ENCODE measurements at regions not wholly inside any gene's neighbourhood (a gene's known extent, or its start where the extent isn't known, plus 50 kb on each side); places are given as distances from the start of the nearest gene placed in this dataset.

- TF ChIP-seq CTCF (IDR thresholded peaks at IDR 0.05; ENCODE audit: insufficient read depth, low read depth, low read length), result no peak
- TF ChIP-seq EZH2 (IDR thresholded peaks at IDR 0.05; ENCODE audit: insufficient read depth, low read length), result no peak
Measured at GRCh38 chr2:180133736-180134135, 126.6 kb upstream of the CWC22 start.

All from astrocyte (in vitro differentiated cells and primary cell).